ENCODE measurements at regions not wholly inside any gene's neighbourhood (a gene's known extent, or its start where the extent isn't known, plus 50 kb on each side); places are given as distances from the start of the nearest gene placed in this dataset.

DNA sequence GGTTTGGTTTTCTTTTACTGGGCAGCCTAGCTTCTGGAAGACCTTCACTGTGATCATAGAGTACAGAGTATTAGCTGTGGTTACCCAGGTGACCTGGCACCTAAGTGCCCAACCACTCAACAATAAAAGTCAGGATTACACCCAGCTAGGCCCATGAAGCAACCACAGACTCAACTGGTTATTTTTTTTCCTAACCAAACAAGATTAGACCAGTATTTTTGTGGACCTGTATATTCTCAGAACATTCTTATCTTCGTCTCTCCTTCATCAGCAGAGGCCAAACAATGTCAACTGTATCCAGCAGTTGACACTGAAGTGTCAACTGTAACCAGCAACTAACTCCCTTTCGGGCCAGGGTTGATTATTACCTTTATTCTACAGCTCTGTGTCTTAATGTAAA, 289.2 kb upstream of the SLC39A10 start:
- no peak for TF ChIP-seq EZH2phosphoT487 (IDR thresholded peaks at IDR 0.05; ENCODE audit: borderline replicate concordance, low read length)
- TF ChIP-seq, protein P1, sequence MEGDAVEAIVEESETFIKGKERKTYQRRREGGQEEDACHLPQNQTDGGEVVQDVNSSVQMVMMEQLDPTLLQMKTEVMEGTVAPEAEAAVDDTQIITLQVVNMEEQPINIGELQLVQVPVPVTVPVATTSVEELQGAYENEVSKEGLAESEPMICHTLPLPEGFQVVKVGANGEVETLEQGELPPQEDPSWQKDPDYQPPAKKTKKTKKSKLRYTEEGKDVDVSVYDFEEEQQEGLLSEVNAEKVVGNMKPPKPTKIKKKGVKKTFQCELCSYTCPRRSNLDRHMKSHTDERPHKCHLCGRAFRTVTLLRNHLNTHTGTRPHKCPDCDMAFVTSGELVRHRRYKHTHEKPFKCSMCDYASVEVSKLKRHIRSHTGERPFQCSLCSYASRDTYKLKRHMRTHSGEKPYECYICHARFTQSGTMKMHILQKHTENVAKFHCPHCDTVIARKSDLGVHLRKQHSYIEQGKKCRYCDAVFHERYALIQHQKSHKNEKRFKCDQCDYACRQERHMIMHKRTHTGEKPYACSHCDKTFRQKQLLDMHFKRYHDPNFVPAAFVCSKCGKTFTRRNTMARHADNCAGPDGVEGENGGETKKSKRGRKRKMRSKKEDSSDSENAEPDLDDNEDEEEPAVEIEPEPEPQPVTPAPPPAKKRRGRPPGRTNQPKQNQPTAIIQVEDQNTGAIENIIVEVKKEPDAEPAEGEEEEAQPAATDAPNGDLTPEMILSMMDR (conservative IDR thresholded peaks at IDR 0.05; ENCODE audit: low read depth, low read length): no peak
- no peak for TF ChIP-seq EZH2 (IDR thresholded peaks at IDR 0.05; ENCODE audit: low read length, unreplicated experiment)
